IPS DF 4.7 (cell line): ENCODE measurements at regions not wholly inside any gene's neighbourhood (a gene's known extent, or its start where the extent isn't known, plus 50 kb on each side); places are given as distances from the start of the nearest gene placed in this dataset.

Source experiments
- DNase-seq: peaks from one replicate; pipeline ENCODE4 v3.0.0-alpha.2; 2013; ENCODE audit warnings: low spot score; ENCODE audit errors: extremely low read depth

GRCh38 chr18:27899893-27900292, 277.0 kb downstream of the CDH2 start:
- DNase-seq, result no peak

- no peak for DNase-seq
Measured at GRCh38 chr18:27894746-27895145, 282.2 kb downstream of the CDH2 start.

GRCh38 chr18:27887711-27888495, 289.0 kb downstream of the CDH2 start:
- no peak for DNase-seq

GRCh38 chr18:27887287-27887686, 289.6 kb downstream of the CDH2 start:
- no peak for DNase-seq

GRCh38 chr18:27879540-27879939, 297.4 kb downstream of the CDH2 start:
- no peak for DNase-seq

- no peak for DNase-seq
Measured at GRCh38 chr18:27871726-27872125, 305.2 kb downstream of the CDH2 start.

GRCh38 chr18:27869735-27870134, 307.2 kb downstream of the CDH2 start:
- DNase-seq, result no peak

- DNase-seq, result no peak
Measured at GRCh38 chr18:27865431-27865830, 311.5 kb downstream of the CDH2 start.

GRCh38 chr18:27863780-27864430, 313.0 kb downstream of the CDH2 start:
- no peak for DNase-seq

- DNase-seq, result no peak
Measured at GRCh38 chr18:27862041-27862682, 314.8 kb downstream of the CDH2 start.

GRCh38 chr18:27861539-27861938, 315.4 kb downstream of the CDH2 start:
- no peak for DNase-seq

- no peak for DNase-seq
Measured at GRCh38 chr18:27860701-27861107, 316.2 kb downstream of the CDH2 start.

- DNase-seq, result no peak
Measured at GRCh38 chr18:27860011-27860410, 316.9 kb downstream of the CDH2 start.

GRCh38 chr18:27856820-27857219, 320.1 kb downstream of the CDH2 start:
- no peak for DNase-seq

- DNase-seq, result no peak
Measured at GRCh38 chr18:27855486-27855885, 321.4 kb downstream of the CDH2 start.

GRCh38 chr18:27854631-27855030, 322.3 kb downstream of the CDH2 start:
- DNase-seq, result no peak

GRCh38 chr18:27848336-27848735, 328.6 kb downstream of the CDH2 start:
- no peak for DNase-seq

- DNase-seq, result no peak
Measured at GRCh38 chr18:27847412-27847811, 329.5 kb downstream of the CDH2 start.

GRCh38 chr18:27845897-27846296, 331.0 kb downstream of the CDH2 start:
- no peak for DNase-seq

GRCh38 chr18:27843783-27844777, 332.9 kb downstream of the CDH2 start:
- DNase-seq, result no peak

GRCh38 chr18:27839141-27839540, 337.8 kb downstream of the CDH2 start:
- no peak for DNase-seq
